ENCODE measurements at regions not wholly inside any gene's neighbourhood (a gene's known extent, or its start where the extent isn't known, plus 50 kb on each side); places are given as distances from the start of the nearest gene placed in this dataset.

GRCh38 chr3:160088492-160089137 lies 100.0 kb downstream of the IL12A start:
- Histone ChIP-seq H3K27me3 (no peaks in the 10 kb centered on the region), H3K4me3 (no peak overlapping the region), H3K36me3 (no peaks in the 10 kb centered on the region), H3K9me3 (no peaks in the 10 kb centered on the region), H3K4me1 (no peaks in the 10 kb centered on the region), H3K27ac (no peak overlapping the region)
- no peak for DNase-seq (ENCODE audit: low spot score in 2 of 2)
- no peak for TF ChIP-seq CTCF (IDR thresholded peaks at IDR 0.05)
- intact Hi-C loops (cut with DNase I), result no loop called here

GRCh38 chr3:160090653-160091052 lies 102.0 kb downstream of the IL12A start:
- no peak for DNase-seq (ENCODE audit: low spot score in 2 of 2)
- Histone ChIP-seq H3K4me3 (no peak overlapping the region), H3K27ac (no peak overlapping the region), H3K9me3 (no peaks in the 10 kb centered on the region), H3K36me3 (no peaks in the 10 kb centered on the region), H3K4me1 (no peaks in the 10 kb centered on the region), H3K27me3 (no peaks in the 10 kb centered on the region)
- no peak for TF ChIP-seq CTCF (IDR thresholded peaks at IDR 0.05)
- intact Hi-C loops (cut with DNase I), result no loop called here

DNA sequence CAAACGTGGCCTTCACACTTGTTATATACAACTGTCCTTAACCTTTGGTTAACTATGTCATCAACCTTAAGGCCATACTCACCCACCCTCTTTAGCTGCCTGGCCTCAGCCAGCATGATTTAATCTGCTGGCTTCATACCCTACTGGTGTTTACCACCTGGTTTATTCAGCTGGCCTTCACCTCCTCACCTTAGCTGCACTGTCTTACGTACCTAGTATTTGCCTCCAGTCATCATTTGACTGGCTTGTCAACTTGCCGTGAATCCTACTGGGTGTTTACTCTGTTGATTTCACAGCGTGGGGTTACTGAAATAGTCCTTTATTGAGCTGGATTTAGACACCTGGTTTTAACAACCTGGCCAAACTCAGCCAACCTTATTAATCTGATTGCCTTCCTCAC lies 102.8 kb downstream of the IL12A start:
- no peak for DNase-seq (ENCODE audit: low spot score in 2 of 2)
- no peak for TF ChIP-seq CTCF (IDR thresholded peaks at IDR 0.05)
- Histone ChIP-seq H3K27ac (no peak overlapping the region), H3K9me3 (no peaks in the 10 kb centered on the region), H3K36me3 (no peaks in the 10 kb centered on the region), H3K27me3 (no peaks in the 10 kb centered on the region), H3K4me3 (no peak overlapping the region), H3K4me1 (no peaks in the 10 kb centered on the region)
- intact Hi-C loops (cut with DNase I), result no loop called here

GRCh38 chr3:160092760-160093159 lies 104.1 kb downstream of the IL12A start:
- H3K36me3 ChIP-seq, result no peaks in the 10 kb centered on the region
- intact Hi-C loops (cut with DNase I), result no loop called here
- H3K4me3 ChIP-seq, result no peak overlapping the region
- no peaks in the 10 kb centered on the region for H3K27me3 ChIP-seq
- no peak for TF ChIP-seq CTCF (IDR thresholded peaks at IDR 0.05)
- no peak overlapping the region for H3K27ac ChIP-seq
- H3K9me3 ChIP-seq, result no peaks in the 10 kb centered on the region
- no peaks in the 10 kb centered on the region for H3K4me1 ChIP-seq
- DNase-seq (ENCODE audit: low spot score in 2 of 2), result no peak

DNA sequence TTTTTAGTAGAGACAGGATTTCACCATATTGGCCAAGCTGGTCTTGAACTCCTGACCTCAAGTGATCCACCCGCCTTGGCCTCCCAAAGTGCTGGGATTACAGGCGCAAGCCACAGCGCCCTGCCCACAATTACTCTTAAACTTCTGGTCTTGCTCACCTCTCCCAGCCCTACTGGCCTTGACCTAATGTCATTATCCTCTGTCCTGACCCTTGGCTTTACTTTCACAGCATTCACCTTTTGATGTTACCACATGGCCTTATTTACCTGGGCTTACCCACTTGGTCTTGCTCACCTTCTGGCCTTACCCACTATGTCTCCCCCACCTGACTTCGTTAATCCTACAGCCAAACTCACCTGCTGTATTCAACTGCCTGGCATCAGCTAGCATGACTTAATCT lies 105.9 kb downstream of the IL12A start:
- Histone ChIP-seq H3K27me3 (no peaks in the 10 kb centered on the region), H3K36me3 (no peaks in the 10 kb centered on the region), H3K4me1 (no peaks in the 10 kb centered on the region), H3K9me3 (no peaks in the 10 kb centered on the region), H3K27ac (no peak overlapping the region), H3K4me3 (no peak overlapping the region)
- intact Hi-C loops (cut with DNase I), result no loop called here
- DNase-seq (ENCODE audit: low spot score in 2 of 2), result no peak
- no peak for TF ChIP-seq CTCF (IDR thresholded peaks at IDR 0.05)

- H3K27ac ChIP-seq, result no peak overlapping the region
- no peak for DNase-seq (ENCODE audit: low spot score in 2 of 2)
- no peaks in the 10 kb centered on the region for H3K9me3 ChIP-seq
- intact Hi-C loops (cut with DNase I), result no loop called here
- H3K36me3 ChIP-seq, result no peaks in the 10 kb centered on the region
- no peak for TF ChIP-seq CTCF (IDR thresholded peaks at IDR 0.05)
- no peaks in the 10 kb centered on the region for H3K27me3 ChIP-seq
- no peaks in the 10 kb centered on the region for H3K4me1 ChIP-seq
- H3K4me3 ChIP-seq, result no peak overlapping the region
Measured at GRCh38 chr3:160097478-160097877, 108.8 kb downstream of the IL12A start.

All from ascending aorta (tissue), 2 donors.